Central memory CD8-positive, alpha-beta T cell (primary cell): ENCODE measurements at regions not wholly inside any gene's neighbourhood (a gene's known extent, or its start where the extent isn't known, plus 50 kb on each side); places are given as distances from the start of the nearest gene placed in this dataset.
"Not testable (repeated sequence)": the region's sequence is repeated elsewhere in the genome, so short reads cannot be mapped to it uniquely, and the experiment has no call there.

Source experiments
- ATAC-seq: fragments of 150-1000 bp; cut with Tn5 transposase; replicated peaks from 2 replicates; pipeline ENCODE4 v1.10.0; 2022; ENCODE audit warnings: mild to moderate bottlenecking, moderate FRiP score, moderate number of reproducible peaks; ENCODE audit not compliant: poor library complexity, severe bottlenecking; ENCODE audit errors: extremely low read depth
- DNase-seq, 2 donors: peaks; one replicate each; pipeline ENCODE4 v3.0.0; 2021; ENCODE audit warnings: low spot score in 2 of 2
- H3K27ac Mint-ChIP-seq: one replicate; pipeline ENCODE4 v1.8.0; 2022; ENCODE audit warnings: low read depth, mild to moderate bottlenecking, moderate library complexity, mixed read lengths
- H3K27me3 Mint-ChIP-seq: one replicate; pipeline ENCODE4 v1.8.0; 2022; ENCODE audit warnings: mixed read lengths
- H3K36me3 Mint-ChIP-seq: one replicate; pipeline ENCODE4 v1.8.0; 2022; ENCODE audit warnings: mild to moderate bottlenecking, moderate library complexity, mixed read lengths; ENCODE audit not compliant: insufficient read depth
- H3K4me1 Mint-ChIP-seq: one replicate; pipeline ENCODE4 v1.8.0; 2022; ENCODE audit warnings: mixed read lengths
- H3K4me3 Mint-ChIP-seq: one replicate; pipeline ENCODE4 v1.8.0; 2022; ENCODE audit warnings: mild to moderate bottlenecking, moderate library complexity, mixed read lengths
- H3K9me3 Mint-ChIP-seq: one replicate; pipeline ENCODE4 v1.8.0; 2022; ENCODE audit warnings: mixed read lengths

GRCh38 chr4:141331534-141332358, 111.1 kb downstream of the ZNF330 start:
- Mint-ChIP-seq H3K4me3 (no peak overlapping the region), H3K27me3 (peaks cover 60% of the 10 kb centered on the region), H3K27ac (no peak overlapping the region)

GRCh38 chr4:141332359-141333181, 111.9 kb downstream of the ZNF330 start:
- DNase-seq, H3K36me3 Mint-ChIP-seq, H3K4me1 Mint-ChIP-seq, H3K4me3 Mint-ChIP-seq, H3K27ac Mint-ChIP-seq, H3K9me3 Mint-ChIP-seq, ATAC-seq: not testable (repeated sequence)
- H3K27me3 Mint-ChIP-seq, result peaks cover 60% of the 10 kb centered on the region

More at GRCh38 chr4:141331534-141332358, 111.1 kb downstream of the ZNF330 start:
- DNase-seq, result no peak
- H3K4me1 Mint-ChIP-seq, result no peaks in the 10 kb centered on the region
- H3K36me3 Mint-ChIP-seq, result no peaks in the 10 kb centered on the region
- no peak for ATAC-seq
- H3K9me3 Mint-ChIP-seq, result no peaks in the 10 kb centered on the region

DNA sequence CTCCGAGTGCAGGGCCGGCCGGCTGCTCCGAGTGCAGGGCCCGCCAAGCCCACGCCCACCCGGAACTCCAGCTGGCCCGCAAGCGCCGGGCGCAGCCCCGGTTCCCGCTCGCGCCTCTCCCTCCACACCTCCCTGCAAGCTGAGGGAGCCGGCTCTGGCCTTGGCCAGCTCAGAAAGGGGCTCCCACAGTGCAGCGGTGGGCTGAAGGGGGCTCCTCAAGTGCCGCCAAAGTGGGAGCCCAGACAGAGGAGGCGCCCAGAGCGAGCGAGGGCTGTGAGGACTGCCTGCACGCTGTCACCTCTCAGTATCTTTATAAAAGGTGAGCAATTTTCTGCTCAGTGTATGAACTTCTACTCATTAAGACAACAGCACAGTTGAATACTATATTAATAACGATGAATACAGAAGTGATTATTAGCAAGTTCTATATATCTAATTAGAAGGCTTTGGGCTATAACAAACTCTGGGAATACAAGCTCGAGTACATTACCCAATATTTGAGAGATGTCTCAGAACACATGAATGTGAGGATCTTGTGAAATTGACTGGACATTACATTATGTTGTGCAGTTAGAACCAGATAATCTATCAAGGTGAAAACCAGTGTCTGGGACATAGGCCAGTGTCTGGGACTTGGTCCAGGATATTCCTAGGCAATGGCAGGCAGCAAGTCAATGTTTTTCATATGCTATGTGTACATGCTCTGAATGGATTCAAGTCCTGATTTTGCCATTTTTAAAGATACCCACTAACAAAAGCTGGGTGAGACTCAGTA, 112.9 kb downstream of the ZNF330 start:
- peaks cover 60% of the 10 kb centered on the region for H3K27me3 Mint-ChIP-seq
- ATAC-seq, H3K27ac Mint-ChIP-seq, H3K36me3 Mint-ChIP-seq, H3K4me1 Mint-ChIP-seq, H3K4me3 Mint-ChIP-seq, H3K9me3 Mint-ChIP-seq, DNase-seq: not testable (repeated sequence)

GRCh38 chr4:141335166-141335565, 114.5 kb downstream of the ZNF330 start:
- Mint-ChIP-seq H3K27ac (no peak overlapping the region), H3K36me3 (no peaks in the 10 kb centered on the region), H3K4me3 (no peak overlapping the region), H3K27me3 (peaks cover 45% of the 10 kb centered on the region), H3K4me1 (no peaks in the 10 kb centered on the region), H3K9me3 (no peaks in the 10 kb centered on the region)
- ATAC-seq (no peak), DNase-seq (no peak)

DNA sequence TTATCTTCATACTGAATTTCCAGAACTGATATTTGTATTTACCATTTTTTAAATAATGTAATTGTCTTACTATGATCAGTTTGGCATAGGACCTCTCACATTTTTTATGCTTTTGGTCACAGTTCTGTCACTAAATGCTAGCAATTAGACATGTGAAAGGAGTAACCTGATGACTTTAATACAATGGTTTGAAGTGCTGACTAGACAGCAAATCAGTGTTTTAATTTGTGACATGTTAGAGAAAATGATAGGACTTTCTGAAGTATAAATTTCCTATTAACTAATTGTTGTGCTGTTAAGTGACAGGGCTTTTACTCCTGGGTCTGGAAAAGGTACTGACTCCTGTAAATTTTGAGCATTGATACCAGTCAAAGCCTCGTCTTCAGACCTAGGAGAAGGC, 117.5 kb downstream of the ZNF330 start:
- Mint-ChIP-seq H3K27me3 (peaks cover 33% of the 10 kb centered on the region), H3K4me3 (no peak overlapping the region), H3K9me3 (no peaks in the 10 kb centered on the region), H3K27ac (no peak overlapping the region), H3K4me1 (no peaks in the 10 kb centered on the region), H3K36me3 (no peaks in the 10 kb centered on the region)
- DNase-seq (no peak), ATAC-seq (no peak)

GRCh38 chr4:141339391-141339790, 118.7 kb downstream of the ZNF330 start:
- H3K27ac Mint-ChIP-seq, result no peak overlapping the region
- no peaks in the 10 kb centered on the region for H3K36me3 Mint-ChIP-seq
- no peak for ATAC-seq
- no peaks in the 10 kb centered on the region for H3K4me1 Mint-ChIP-seq
- H3K9me3 Mint-ChIP-seq, result no peaks in the 10 kb centered on the region
- DNase-seq, result no peak
- peaks cover 23% of the 10 kb centered on the region for H3K27me3 Mint-ChIP-seq
- H3K4me3 Mint-ChIP-seq, result no peak overlapping the region

- Mint-ChIP-seq H3K9me3 (no peaks in the 10 kb centered on the region), H3K4me3 (no peak overlapping the region), H3K4me1 (no peaks in the 10 kb centered on the region), H3K36me3 (no peaks in the 10 kb centered on the region), H3K27ac (no peak overlapping the region), H3K27me3 (peaks cover 19% of the 10 kb centered on the region)
- ATAC-seq (no peak), DNase-seq (no peak)
Observed at GRCh38 chr4:141339966-141340365, 119.3 kb downstream of the ZNF330 start.

- Mint-ChIP-seq H3K4me3 (no peak overlapping the region), H3K9me3 (no peaks in the 10 kb centered on the region), H3K36me3 (no peaks in the 10 kb centered on the region), H3K27me3 (peaks cover 19% of the 10 kb centered on the region), H3K27ac (no peak overlapping the region), H3K4me1 (no peaks in the 10 kb centered on the region)
- no peak for ATAC-seq
- no peak for DNase-seq
Observed at GRCh38 chr4:141340458-141340857, 119.8 kb downstream of the ZNF330 start.

GRCh38 chr4:141346144-141346543, 125.4 kb downstream of the ZNF330 start:
- DNase-seq (no peak), ATAC-seq (no peak)
- Mint-ChIP-seq H3K27ac (no peak overlapping the region), H3K9me3 (no peaks in the 10 kb centered on the region), H3K4me1 (no peaks in the 10 kb centered on the region), H3K27me3 (peaks cover 15% of the 10 kb centered on the region), H3K36me3 (no peaks in the 10 kb centered on the region), H3K4me3 (no peak overlapping the region)

DNA sequence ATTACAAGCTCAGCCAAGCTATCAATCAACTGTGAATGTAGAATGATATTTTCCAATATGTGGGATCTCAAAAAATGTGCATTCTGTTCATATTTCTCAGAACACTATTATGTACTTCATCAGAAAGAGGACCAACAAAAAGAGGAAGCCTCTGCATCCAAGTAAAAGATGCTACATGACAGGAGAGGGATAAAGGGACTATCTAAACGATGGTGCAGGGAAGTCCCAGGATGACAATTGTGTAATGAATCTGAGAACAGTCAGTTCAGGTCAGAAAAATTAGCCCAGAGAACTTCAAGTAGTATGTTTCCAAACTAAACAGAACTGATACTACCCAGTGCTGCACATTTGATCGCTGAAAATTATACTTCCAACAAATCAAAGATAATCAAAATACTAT, 127.0 kb downstream of the ZNF330 start:
- no peaks in the 10 kb centered on the region for H3K4me1 Mint-ChIP-seq
- peaks cover 10% of the 10 kb centered on the region for H3K27me3 Mint-ChIP-seq
- no peaks in the 10 kb centered on the region for H3K36me3 Mint-ChIP-seq
- no peak overlapping the region for H3K4me3 Mint-ChIP-seq
- DNase-seq (no peak), ATAC-seq (no peak)
- no peaks in the 10 kb centered on the region for H3K9me3 Mint-ChIP-seq
- H3K27ac Mint-ChIP-seq, result no peak overlapping the region

GRCh38 chr4:141348125-141348524, 127.4 kb downstream of the ZNF330 start:
- Mint-ChIP-seq H3K36me3 (no peaks in the 10 kb centered on the region), H3K27me3 (peaks cover 10% of the 10 kb centered on the region), H3K9me3 (no peaks in the 10 kb centered on the region), H3K4me1 (no peaks in the 10 kb centered on the region), H3K4me3 (no peak overlapping the region), H3K27ac (no peak overlapping the region)
- DNase-seq (no peak), ATAC-seq (no peak)

DNA sequence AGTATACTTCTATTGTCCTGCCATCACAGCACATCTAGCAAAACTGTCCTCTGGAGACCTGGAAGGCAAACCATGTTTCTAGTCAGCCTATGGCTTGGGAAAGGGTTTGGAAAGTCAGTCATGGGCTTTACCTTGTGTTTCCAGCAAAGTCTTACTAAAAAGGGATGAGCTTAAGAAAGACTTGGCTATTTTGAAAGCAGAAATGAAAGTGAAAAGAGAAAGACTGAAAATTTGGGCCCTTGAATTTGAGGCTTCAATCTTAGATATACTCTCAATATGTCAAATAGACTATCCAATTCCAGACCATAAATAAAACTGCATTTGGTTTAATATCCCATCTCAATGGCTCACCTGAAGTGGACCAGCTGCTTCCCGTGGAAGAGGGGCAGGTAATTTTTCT, 127.9 kb downstream of the ZNF330 start:
- no peak overlapping the region for H3K27ac Mint-ChIP-seq
- H3K9me3 Mint-ChIP-seq, result no peaks in the 10 kb centered on the region
- H3K4me3 Mint-ChIP-seq, result no peak overlapping the region
- DNase-seq (no peak), ATAC-seq (no peak)
- H3K27me3 Mint-ChIP-seq, result peaks cover 10% of the 10 kb centered on the region
- no peaks in the 10 kb centered on the region for H3K36me3 Mint-ChIP-seq
- no peaks in the 10 kb centered on the region for H3K4me1 Mint-ChIP-seq
